ENCODE measurements at regions not wholly inside any gene's neighbourhood (a gene's known extent, or its start where the extent isn't known, plus 50 kb on each side); places are given as distances from the start of the nearest gene placed in this dataset.

DNA sequence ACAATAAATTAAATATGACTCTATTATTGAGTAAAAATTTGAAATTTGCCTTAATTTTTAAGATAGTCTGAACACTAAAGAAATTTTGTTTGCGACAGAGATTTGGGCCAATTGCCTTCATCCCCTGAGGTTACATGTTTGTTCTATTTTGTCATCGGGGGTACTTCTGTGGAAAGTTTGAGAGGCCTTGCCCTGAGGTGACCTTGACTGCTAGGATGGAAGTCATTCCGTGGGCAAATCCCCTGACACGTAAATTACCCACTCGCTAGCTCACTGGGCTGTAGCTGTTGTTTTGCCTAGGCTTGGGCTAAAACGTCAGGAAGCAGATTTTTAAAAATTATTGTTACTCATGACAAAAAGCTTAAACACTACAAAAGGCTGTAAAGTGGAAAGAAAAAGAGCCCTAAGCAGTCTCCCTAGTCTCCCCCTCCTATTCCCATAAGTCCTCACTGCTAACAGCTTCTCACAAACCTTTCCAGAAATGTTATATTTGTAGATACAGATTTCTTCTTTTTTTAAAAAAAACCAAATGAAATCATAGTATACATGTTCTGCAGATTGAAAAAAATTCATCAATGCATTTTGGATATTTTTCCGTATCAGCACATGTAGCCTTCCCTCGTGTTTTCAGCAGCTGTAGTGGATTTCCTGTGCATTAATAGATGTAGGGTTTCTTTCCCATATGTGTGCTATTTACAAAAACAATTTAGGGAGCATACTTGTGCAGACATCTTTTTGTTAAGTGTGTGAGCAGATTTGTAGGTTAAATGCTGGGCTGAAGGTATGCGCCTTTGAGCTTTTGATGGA is 142.7 kb downstream of the MRPS6 start:
- Histone ChIP-seq H3K4me3 (no peak overlapping the region), H3K4me1 (no peaks in the 10 kb centered on the region), H3K36me3 (no peaks in the 10 kb centered on the region), H3K27ac (no peak overlapping the region), H3K27me3 (ENCODE audit: low read depth) (no peaks in the 10 kb centered on the region), H3K9me3 (peaks cover 7% of the 10 kb centered on the region)
- intact Hi-C loops (cut with DNase I) = no loop called here
- no peak for DNase-seq
- ATAC-seq = no peak
- no peak for TF ChIP-seq CTCF (IDR thresholded peaks at IDR 0.05)

DNA sequence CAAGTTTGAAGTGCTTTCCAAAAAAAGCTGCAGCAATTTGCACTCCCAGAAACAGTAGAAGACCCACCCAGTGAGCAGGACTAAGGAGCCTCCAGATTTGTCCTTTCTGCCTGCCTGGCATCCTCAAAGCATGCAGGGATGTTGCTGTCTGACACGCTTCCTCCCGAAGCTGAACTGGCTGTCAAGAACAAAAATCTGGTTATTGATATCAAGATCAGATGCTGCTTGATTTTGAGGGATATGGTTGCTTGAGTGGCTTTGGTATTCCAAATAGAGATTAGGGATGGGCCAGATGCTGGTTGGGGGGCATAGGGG is 143.3 kb downstream of the MRPS6 start:
- intact Hi-C loops (cut with DNase I) = no loop called here
- Histone ChIP-seq H3K36me3 (no peaks in the 10 kb centered on the region), H3K27me3 (ENCODE audit: low read depth) (no peaks in the 10 kb centered on the region), H3K4me3 (no peak overlapping the region), H3K4me1 (no peaks in the 10 kb centered on the region), H3K9me3 (peaks cover 7% of the 10 kb centered on the region), H3K27ac (no peak overlapping the region)
- no peak for TF ChIP-seq CTCF (IDR thresholded peaks at IDR 0.05)
- DNase-seq = no peak
- no peak for ATAC-seq

DNA sequence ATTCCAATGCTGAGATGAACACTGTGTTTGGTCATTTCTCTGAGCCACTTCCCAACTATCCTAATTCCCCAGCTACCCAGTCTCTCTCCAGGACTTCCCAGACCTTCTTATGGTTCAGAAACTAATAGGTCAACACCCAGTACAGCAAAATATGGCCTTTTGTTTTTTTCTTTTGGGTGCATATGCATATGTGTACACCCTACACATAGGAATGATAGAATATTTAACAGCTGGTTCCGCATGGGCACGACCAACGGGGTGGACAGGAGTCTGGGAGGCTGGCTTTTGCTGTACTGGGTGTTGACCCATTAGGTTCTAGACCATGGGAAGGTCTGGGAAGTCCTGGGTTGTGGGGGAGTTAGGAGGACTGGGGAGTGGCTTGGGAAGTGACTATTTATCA is 143.9 kb downstream of the MRPS6 start:
- ATAC-seq (no peak), DNase-seq (no peak)
- H3K9me3 ChIP-seq = peaks cover 7% of the 10 kb centered on the region
- H3K4me3 ChIP-seq = no peak overlapping the region
- no peaks in the 10 kb centered on the region for H3K27me3 ChIP-seq (ENCODE audit: low read depth)
- no peak overlapping the region for H3K27ac ChIP-seq
- H3K36me3 ChIP-seq = no peaks in the 10 kb centered on the region
- H3K4me1 ChIP-seq = no peaks in the 10 kb centered on the region
- TF ChIP-seq CTCF (IDR thresholded peaks at IDR 0.05) = no peak
- intact Hi-C loops (cut with DNase I) = no loop called here

DNA sequence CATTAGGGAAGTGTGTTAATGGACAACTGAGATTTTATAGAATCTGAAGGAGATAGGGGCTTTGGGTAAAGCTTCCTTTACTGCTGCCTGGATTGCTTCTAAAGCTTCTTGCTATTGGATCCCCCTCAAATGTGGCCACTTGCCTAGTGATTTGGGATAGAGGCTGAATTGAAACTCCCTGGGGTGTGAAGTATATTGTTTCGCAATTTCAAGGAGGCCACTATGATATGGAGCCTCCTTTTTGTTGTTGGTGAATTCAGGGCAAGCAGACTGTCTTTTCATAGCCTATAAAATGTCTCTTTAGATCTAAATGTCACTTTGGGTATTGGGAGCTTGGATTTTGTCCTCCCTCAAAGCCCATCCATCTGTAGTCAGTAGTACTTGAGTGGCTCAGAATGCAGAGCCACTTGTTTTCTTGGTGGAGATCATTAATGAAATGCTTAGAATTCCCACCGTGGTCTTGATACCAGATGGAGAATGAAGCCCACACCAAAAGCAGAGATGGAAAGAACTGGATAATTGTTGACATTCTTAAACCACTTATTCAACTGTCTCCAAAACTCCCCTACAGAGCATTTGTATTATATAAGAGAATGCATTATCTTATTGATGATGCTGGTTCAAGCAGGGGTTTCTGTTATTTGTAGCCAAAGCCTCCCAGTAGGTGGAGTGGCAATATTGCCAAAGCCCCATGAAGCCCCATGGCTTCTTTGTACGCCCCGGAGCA is 144.3 kb upstream of the KCNE2 start:
- DNase-seq = no peak
- Histone ChIP-seq H3K36me3 (no peaks in the 10 kb centered on the region), H3K9me3 (no peaks in the 10 kb centered on the region), H3K4me3 (no peak overlapping the region), H3K4me1 (no peaks in the 10 kb centered on the region), H3K27ac (no peak overlapping the region), H3K27me3 (ENCODE audit: low read depth) (no peaks in the 10 kb centered on the region)
- intact Hi-C loops (cut with DNase I) = no loop called here
- TF ChIP-seq CTCF (IDR thresholded peaks at IDR 0.05) = no peak
- no peak for ATAC-seq

- H3K27ac ChIP-seq = no peak overlapping the region
- intact Hi-C loops (cut with DNase I) = no loop called here
- DNase-seq (no peak), ATAC-seq (no peak)
- H3K9me3 ChIP-seq = no peaks in the 10 kb centered on the region
- no peak overlapping the region for H3K4me3 ChIP-seq
- no peaks in the 10 kb centered on the region for H3K4me1 ChIP-seq
- no peak for TF ChIP-seq CTCF (IDR thresholded peaks at IDR 0.05)
- H3K27me3 ChIP-seq (ENCODE audit: low read depth) = no peaks in the 10 kb centered on the region
- H3K36me3 ChIP-seq = no peaks in the 10 kb centered on the region
Observed at GRCh38 chr21:34220556-34221195, 143.1 kb upstream of the KCNE2 start.

Measured in lower lobe of right lung (tissue), 2 donors.